NCI-H748 (cell line): ENCODE measurements at regions not wholly inside any gene's neighbourhood (a gene's known extent, or its start where the extent isn't known, plus 50 kb on each side); places are given as distances from the start of the nearest gene placed in this dataset.

ENCODE experiments used
- DNase-seq: peaks from one replicate; lab custom pipeline; 2025; ENCODE audit not compliant: unreplicated experiment; lab: John Stamatoyannopoulos, UW

- DNase-seq, result peak; percentile 98
Measured at GRCh38 chr5:34483442-34484033, 172.6 kb upstream of the RAI14 start.

DNA sequence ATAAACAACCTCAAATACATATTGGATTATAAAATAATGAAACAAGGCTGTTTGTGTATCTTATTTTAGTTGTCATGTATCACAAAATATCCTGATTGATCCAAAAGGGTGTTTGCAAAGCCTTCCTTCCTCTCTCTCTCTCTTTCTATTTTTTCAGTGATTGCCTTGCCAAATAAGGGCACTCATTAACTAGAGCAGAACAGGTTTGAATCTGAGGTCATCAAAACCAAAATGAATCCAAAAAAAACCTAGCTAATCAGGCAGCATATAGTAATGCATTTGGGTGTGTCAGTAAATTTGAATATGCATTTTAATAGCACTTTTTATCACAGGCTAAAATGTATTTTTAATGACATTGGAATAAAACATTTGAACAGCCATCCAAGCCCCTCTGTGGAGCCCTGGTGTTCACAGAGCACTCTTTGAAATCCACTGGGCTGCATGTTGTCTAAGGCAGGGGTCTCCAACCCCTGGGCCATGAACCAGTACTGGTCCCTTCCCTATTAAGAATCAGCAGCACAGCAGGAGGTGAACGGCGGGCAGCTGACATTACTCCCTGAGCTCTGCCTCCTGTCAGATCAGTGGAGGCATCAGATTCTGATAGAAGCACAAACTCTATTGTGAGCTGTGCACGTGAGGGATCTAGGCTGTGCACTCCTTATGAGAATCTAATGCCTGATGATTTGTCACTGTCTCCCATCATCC is 171.8 kb upstream of the RAI14 start:
- DNase-seq, result peak; percentile 87

GRCh38 chr5:34485768-34486030 is 170.4 kb upstream of the RAI14 start:
- DNase-seq, result no peak

DNA sequence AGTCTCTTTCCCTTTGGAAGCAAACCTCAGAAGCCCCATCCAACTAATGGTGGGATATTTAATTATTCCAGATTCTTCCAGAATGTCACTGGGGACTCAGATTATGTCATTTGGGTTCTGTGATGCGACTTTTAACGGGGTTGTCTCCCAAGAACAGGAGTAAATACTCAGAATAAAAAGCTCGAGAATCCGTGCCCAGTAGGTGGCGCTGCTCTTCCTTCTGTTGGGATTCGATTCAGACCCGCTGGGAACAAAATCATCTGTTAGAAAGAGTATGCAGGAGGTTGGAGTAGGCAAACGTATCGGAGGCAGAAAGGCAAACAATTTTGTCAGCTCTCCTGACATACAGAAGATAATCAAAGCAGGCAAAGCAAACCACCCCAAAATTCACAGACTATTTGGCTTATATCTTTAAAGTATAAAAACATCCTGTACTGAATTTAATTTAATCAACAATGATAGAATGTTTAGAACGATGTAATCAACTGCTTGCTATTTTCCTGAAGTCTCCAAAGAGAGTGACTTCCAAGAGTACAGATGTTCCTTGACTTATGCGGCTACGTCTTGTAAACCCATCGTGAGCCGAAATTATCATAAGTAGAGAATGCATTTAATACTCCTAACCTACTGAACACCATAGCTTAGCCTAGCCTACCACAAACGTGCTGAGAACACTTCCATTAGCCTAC is 169.8 kb upstream of the RAI14 start:
- peak; percentile 97 for DNase-seq

- DNase-seq, result no peak
Measured at GRCh38 chr5:34486849-34487158, 169.3 kb upstream of the RAI14 start.

DNA sequence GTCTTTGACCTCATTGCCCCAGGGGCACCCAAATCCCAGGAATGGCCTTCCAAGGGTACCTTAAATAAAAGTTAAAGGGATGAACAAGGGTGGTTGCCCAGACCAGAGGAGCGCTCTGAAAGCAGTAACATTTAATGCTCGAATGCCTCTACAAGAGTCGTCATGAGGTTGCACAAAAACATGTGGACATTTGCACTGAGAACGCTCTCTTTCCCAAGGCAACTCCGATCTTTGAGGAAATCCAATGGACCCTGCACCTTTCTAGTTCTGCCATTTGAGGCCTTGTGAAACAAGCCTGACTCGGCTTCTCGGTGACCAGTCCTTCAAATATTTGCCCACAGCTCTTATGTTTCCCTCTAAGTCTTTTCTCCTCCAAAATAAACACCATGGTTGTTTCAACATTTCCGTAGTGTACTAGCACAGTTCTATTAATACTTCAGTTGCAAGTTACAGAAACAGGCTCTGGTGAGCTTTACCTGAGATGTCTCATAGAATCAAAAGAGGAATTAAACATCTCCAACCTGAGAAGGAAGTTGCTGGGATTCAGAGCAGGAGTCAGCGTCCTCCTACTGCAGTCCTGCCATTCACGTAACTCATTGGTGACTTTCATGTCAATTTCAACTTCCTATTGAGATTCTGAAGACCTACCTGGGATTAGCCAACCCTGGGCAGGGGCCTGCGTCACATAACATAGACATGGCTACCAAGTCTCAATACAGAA is 168.8 kb upstream of the RAI14 start:
- DNase-seq, result no peak

- no peak for DNase-seq
Measured at GRCh38 chr5:34487956-34488355, 168.2 kb upstream of the RAI14 start.

DNA sequence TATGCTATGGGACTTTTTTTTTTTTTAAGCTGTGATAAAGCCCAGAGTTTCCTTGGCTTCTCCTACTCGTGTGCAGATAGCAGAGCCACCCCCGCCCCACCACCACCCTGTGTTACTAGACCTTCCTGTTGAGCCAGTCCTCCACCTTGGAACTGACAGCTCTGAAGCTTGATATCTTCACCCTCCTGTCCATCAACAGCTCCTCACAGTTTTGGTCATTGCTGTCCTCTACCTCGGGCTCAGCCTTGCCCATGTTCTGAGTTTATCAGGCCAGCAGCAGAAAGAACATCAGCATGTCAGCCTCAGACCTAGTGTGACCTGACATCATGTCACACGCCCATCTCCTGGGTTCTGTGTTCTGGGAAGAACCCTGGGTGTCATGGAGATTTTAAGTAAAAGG is 167.1 kb upstream of the RAI14 start:
- DNase-seq, result no peak

GRCh38 chr5:34490506-34491250 is 165.4 kb upstream of the RAI14 start:
- DNase-seq, result peak; percentile 90

- DNase-seq, result no peak
Measured at GRCh38 chr5:34491251-34491620, 164.9 kb upstream of the RAI14 start.

GRCh38 chr5:34494111-34494755 is 161.9 kb upstream of the RAI14 start:
- DNase-seq, result no peak

DNA sequence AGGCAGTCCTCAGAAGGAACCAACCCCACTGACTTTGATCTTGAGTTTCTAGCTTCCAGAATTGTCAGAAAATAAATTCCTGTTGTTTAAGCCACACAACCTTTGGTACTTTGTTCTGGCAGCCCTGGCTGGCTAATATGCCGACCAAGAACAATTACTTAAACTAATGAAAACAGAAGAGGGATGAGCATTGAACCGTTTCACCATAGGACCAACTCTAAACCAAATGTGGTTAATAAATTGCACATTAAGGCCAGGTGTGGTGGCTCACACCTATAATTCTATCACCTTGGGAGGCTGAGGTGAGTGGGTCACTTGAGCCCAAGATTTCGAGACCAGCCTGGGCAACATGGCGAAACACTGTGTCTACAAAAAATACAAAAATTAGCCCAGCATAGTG is 160.9 kb upstream of the RAI14 start:
- DNase-seq, result no peak

DNA sequence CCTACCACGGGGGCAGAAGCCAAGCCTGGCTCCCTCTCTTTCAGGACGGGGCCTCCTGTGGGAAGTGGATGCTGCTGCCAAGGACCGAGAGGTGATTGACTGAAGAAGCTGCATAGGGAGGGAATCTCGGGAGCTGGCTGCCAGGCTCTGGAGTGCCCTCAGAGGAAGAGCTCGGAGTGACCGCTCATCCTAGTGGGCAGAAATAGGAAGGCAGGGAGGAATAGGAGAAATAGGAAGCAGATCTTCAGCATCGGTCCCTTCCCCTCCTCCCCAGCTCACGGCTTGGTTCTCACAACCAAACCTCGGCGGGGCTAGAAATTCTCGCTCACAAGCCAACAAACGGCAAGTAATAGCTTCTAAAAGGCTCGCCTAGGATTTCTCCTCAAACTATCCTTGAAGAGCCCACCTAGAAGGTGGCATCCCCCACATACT is 159.9 kb upstream of the RAI14 start:
- no peak for DNase-seq

DNA sequence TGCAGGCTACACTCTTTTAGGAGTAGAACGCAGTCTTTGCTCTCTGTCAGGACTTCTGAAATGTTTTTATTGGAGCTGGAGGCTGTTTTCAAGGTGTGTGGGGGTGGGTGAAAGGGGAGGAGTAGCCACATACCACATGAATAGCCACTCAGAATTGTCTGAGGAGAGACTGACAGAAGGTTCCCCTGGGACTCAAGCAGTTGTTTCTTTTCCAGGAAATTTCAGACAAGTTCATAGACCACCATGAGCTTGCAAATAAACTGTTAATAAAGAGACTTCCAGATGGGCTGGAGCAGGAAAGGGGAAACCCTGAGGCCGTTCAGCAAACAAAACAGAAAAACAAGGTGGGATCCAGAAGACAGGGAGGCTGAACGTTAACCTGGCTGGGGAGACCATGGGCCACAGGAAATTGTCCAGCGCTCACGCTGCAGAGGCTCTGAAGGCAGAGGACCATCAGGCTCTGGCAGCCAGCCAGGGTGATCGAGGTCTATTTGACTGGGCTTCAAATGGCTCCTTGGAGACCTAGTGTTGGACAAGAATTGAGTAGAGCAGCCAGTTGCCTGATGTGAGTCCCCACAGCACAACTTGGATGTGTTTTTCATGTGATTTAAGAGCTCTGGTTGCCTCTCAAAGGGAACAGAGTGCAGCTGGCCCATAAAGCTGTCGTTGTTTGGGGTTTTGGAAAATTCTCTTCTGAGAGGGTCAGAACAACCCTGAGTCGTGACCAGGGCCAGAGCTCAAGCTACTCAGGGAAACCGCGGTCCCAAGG is 159.2 kb upstream of the RAI14 start:
- DNase-seq, result peak; percentile 83

- DNase-seq, result no peak
Measured at GRCh38 chr5:34497470-34497808, 158.7 kb upstream of the RAI14 start.

DNA sequence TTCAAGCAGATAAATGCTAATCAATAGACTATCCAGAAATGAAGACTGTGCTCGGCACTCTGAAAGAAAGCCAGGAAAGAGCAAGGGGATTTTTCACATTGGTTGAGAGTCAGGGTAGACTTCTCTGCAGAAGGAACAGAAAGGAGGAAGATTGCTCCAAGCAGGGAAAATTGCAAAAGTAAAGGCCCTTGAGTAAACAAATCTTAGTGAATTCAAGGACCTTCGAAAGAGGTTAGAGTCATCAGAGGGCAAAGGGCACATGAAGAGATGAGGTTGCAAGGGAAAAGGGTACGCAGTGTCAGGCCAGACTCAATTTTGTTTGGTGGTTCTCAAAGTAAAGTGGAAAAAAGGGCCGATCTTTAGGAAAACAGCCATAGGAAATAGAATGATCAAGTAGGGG is 157.6 kb upstream of the RAI14 start:
- no peak for DNase-seq

DNA sequence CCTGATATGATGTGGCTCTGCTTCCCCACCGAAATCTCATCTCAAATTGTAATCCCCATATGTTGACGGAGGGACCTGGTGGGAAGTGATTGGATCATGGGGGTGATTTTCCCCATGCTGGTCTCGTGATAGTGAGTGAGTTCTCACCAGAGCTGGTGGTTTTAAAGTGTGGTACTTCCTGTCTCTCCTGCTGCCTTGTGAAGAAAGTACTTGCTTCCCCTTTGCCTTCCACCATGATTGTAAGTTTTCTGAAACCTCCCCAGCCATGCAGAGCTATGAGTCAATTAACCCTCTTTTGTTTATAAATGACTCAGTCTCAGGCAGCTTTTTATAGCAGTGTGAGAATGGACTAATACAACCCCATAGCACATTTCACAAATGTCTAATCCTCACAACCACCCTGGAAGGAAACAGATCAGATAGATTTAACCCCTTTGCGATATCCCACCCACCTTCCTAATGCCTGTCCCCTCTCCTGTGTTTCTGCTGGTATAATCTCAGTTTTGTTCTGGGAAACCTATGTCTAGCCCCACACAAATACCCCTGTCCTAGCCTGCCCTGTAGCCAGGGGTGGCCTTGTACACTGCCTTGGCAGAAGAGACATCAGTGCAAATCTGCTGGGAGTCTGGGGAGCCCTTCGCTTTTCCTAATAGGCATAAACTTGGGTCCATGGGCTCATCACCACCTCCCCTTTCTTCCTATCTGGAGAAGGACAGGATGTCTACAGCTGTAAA is 157.0 kb upstream of the RAI14 start:
- no peak for DNase-seq

- no peak for DNase-seq
Measured at GRCh38 chr5:34500236-34500847, 155.8 kb upstream of the RAI14 start.

DNA sequence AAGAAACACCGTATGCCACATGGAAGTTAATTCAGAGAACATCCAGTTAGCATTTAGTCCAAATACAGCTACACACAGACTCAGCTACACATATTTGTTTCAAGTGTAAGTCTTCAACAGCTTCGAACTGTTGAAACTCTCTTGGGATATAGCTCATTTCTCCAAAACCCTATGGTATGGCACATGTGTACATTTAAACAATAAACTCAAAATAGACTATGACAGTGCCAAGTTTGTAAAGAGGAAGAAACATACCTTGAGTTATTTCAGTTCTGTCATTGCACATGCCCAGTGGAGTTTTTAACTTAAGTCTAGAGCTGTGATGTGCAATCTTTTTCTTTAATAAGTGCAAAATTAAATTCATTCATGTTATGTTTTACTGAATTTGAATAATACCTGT is 155.1 kb upstream of the RAI14 start:
- no peak for DNase-seq
